UCSD-AML1 (cell line): ENCODE measurements at regions not wholly inside any gene's neighbourhood (a gene's known extent, or its start where the extent isn't known, plus 50 kb on each side); places are given as distances from the start of the nearest gene placed in this dataset.
A peak's percentile ranks its signal among the peaks of the same experiment; 100 is the strongest.
"Not testable (repeated sequence)": the region's sequence is repeated elsewhere in the genome, so short reads cannot be mapped to it uniquely, and the experiment has no call there.

Experiments used
- DNase-seq: peaks from one replicate; lab custom pipeline; 2025; ENCODE audit not compliant: unreplicated experiment; lab: John Stamatoyannopoulos, UW

GRCh38 chr1:166691476-166691875, 147.8 kb upstream of the POGK start:
- no peak for DNase-seq

DNA sequence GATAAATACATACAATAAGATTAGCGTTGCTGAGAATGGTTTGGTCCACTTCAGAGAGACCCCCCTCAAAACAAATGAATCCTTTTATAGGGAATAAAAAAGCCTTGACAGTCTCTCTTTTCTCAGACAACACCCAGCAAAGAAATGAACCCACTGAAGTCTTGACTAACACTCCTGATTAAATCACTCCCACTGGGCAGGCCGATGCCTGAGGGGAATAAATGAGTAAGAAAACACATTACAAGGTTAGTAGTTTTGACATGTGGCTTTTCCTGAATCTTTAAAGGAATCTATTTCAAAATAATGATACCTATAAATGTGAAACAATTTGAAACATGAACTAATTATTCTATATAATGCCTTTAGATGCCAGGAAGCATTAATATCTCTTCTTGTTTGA, 146.9 kb upstream of the POGK start:
- DNase-seq = no peak

DNA sequence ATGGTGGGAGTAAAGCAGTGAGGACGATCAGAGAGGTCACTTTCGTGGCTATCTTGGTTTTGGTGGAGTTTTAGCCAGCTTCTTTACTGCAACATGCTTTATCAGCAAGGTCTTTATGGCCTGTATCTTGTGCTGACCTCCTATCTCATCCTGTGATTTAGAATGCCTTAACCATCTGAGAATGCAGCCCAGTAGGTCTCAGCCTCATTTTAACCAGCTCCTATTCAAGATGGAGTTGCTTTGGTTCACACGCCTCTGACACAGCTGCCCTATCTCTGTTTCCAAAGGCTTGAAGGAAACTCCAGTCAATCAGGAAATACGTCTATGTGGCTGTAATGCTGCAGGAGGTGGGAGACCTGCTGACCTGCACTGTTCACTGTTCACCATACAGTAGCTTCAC, 146.1 kb upstream of the POGK start:
- DNase-seq = no peak

GRCh38 chr1:166693673-166694297, 145.5 kb upstream of the POGK start:
- no peak for DNase-seq

GRCh38 chr1:166695115-166695514, 144.2 kb upstream of the POGK start:
- DNase-seq = no peak

DNA sequence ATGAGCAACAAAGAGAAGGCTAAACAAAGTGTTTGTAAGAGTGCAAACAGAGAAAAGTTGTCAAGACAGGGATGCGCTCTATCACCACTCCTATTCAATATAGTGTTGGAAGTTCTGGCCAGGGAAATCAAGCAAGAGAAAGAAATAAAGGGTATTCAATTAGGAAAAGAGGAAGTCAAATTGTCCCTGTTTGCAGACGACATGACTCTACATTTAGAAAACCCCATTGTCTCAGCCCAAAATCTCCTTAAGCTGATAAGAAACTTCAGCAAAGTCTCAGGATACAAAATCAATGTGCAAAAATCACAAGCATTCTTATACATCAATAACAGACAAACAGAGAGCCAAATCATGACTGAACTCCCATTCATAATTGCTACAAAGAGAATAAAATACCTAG, 143.4 kb upstream of the POGK start:
- not testable (repeated sequence) for DNase-seq

DNA sequence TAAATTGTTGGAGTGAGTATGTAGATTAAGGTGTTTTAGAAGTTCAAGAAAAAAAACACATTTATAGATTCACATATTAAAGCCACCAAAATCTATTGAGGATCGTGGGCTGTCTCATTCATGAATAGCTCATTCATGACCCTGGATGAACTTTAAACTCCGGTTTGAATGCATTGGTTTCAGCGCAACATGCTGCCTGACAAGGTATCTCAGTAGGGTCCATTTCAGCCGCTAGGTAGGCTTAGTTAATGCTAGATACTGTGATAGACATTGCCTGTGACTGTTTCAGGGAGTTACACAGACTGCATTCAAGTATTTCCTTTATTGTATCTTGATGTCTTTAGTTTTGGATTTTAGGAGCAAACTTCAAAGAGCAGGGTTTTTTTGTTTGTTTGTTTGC, 140.5 kb upstream of the POGK start:
- DNase-seq = no peak

GRCh38 chr1:166699613-166700012, 139.7 kb upstream of the POGK start:
- DNase-seq = no peak

DNA sequence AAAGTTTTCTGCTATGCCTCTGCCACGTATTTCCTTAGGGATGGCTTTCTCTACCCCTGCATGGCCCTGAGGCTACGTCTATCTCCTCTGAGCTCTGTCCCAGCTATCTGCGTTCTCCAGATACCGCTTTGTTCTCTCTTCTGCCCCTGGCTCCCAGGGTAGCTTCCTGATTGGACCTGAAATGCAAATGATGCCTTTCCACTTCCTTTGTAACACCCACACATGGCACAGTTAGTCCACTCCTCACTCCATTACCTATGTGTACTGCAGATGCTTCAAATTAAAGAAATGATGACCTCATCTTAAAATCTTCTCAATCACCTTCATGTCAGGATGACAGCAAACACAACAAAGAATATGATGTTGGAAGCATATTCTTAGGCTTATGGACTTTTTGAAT, 138.6 kb upstream of the POGK start:
- DNase-seq = no peak

DNA sequence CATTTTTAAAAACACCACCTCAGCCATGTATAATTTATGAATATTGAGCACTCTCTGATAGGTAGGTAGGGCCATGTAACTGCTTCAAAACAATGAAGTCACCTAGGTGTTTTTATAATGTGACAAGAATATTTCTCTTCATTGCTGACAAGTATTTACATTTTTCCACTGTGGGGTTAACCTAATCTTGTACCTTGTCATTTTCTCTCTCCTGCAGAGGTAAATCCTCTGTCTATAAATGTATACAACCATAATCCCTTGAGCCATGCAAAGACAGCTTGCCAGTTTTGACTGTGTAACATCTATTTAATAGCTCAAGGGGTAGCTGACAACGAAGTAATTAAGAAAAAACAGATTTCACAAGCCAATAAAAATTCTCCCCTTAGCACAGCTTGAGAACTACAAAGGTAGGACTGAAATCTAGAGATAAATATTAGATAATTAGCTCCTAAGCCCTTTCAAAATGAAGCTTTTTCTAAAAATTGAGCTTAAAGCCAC, 137.6 kb upstream of the POGK start:
- no peak for DNase-seq

DNA sequence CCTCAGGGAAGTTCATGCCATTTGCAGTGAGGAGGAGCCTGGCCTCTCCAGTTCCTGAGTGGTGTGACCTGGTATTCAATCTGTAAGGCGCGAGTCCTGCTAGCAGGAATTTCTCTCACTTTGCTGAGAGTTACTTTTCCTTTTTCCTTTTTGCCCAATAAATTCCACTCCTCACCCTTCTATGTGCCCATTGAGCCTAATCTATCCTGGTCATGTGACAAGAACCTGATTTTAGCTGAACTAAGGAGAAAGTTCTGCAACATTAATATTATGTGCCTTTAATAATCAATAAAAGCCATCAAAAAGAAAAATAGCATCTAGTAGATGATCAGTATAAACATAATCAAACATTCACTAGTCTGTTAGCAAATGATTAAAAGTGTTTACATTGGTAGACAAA, 136.1 kb upstream of the POGK start:
- DNase-seq = no peak

GRCh38 chr1:166703726-166704462, 135.4 kb upstream of the POGK start:
- no peak for DNase-seq

DNA sequence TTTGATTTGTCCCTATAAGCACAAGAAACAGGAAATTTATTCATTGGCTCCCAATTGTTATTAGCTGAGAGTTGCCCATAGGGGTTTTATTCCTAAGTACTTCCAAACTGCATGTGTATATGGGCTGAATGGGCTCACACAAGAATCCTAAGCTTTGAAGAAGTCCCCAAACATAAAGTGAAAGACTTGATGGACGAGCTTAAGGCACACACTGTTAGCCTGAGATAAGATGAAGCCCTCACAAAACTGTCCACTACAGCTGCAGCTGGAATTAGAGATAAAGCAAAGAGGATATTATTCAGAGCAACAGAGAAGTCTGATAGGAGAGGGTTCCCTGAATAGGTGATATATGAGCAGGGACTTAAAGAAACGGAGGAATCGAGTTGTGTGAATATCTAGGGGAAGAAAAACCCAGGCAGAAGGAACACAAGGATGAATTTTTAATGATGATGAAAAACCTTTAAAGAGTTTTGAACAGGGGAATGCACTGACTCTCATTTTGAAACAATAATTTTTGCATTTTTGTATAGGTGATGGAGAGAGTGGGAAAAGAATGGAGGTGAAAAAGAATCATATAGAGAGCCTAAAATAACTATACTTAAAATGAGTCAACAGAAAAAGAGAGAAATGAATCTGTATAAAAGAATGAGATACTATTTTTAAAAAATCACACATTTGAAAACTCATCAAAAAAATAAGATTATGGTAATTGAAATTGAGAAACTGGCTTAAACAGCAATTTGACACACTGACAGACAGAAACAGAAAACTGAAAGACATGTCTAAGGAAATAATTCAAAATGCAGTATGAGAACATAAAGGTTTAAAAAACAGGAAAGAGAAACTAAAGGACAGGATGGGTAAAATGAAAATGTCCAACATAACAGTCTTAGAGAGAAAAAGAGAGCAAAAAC, 133.6 kb upstream of the POGK start:
- DNase-seq = no peak

GRCh38 chr1:166716620-166717019, 122.7 kb upstream of the POGK start:
- no peak for DNase-seq

DNA sequence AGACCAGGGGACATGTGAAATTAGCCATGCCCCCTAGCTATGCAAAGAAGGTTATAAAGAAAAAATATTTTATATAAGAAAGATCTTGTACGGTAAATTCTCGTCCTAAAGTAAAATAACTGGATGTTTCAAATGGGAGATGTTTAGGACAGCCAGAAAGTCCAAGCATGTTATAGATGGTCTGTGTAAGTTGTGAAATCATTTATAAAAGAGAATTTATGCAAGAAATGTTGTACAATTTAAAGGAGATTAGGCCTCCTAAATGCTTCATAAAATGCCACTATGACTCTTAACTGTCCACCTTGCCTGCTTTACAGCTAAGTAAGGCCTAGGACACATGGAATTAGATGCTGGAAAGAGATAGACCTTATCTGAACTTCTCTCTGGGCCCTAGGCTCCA, 118.1 kb upstream of the POGK start:
- no peak for DNase-seq

- DNase-seq = peak; percentile 38
Observed at GRCh38 chr1:166730299-166730888, 108.9 kb upstream of the POGK start.

DNA sequence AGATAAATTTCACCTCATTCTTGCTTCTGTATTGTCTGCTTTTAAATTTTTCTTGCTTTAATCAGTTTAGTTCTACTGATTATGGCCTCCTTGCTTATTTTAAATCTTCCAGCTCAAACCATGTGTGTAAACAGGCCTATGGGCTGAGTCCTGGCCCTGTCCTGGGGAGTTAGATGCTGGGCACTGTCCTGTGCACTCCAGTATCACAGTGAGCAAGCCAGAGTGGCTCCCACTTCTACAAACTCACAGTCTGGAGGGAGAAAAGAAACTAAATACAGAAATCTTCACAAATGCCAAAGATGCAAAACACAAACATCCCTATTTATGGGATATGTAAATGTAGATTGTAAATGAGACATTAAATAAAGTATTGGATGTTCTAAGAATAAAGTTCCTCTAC, 101.1 kb upstream of the POGK start:
- no peak for DNase-seq

- DNase-seq = no peak
Observed at GRCh38 chr1:166738873-166739272, 100.4 kb upstream of the POGK start.

GRCh38 chr1:166740668-166741276, 98.5 kb upstream of the POGK start:
- DNase-seq = no peak

DNA sequence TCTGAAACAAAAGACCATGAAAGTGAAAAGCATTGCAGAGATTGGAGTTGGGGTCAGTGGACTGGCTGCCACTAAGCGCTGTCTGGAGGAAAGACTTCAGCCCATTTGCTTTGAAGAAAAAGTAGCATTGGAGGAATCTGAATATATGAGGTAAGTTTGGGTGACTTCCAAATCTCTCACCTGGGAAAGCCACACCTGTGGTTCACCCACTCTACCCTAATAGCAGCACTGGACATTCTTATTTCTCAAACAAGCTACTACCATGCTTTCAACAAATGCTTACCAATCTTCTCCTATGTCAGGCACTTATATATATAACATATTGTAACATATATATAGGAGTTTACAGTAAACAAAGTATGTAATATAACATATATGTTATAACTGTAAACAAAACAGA, 76.0 kb upstream of the POGK start:
- no peak for DNase-seq

DNA sequence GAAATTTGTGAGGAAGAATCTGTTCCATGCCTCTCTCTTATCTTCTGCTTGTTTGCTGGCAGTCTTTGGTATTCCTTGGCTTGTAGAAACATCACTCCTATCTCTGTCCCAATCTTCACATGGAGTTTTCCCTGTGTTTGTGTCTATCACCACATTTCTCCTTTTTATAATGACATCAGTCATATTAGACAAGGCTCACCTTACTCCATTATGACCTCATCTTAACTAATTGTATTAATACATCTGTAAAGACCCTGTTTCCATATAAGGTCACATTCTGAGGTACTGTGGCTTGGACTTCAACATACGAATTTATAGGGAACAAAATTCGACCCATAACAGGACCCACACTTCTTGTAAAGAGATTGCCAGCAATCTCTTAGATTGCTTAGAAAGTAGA, 72.3 kb upstream of the POGK start:
- DNase-seq = no peak
